ENCODE measurements at regions not wholly inside any gene's neighbourhood (a gene's known extent, or its start where the extent isn't known, plus 50 kb on each side); places are given as distances from the start of the nearest gene placed in this dataset.

DNA sequence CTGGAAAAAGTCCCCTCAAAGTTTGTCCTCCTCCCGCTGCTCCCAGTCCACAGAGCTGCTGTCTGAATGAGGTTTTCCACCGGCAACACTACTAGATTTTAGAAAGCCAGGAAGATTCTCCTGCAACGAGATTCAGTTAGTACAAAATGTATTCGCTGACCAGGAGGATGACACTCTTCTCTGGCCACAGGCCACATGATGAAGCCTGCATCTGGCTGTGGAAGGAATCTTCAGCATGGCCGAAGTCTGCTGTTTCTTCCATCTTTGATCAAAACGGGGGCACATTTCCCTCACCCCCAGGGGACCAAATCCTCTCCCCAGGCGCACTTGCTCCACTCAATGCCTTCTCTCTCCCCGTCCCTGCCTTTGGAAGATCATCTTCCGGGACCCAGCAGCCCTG, 215.8 kb upstream of the NLRP1 start:
- Mint-ChIP-seq H3K4me3 (no peak overlapping the region), H3K27ac (no peak overlapping the region), H3K9me3 (no peaks in the 10 kb centered on the region), H3K36me3 (no peaks in the 10 kb centered on the region), H3K27me3 (ENCODE audit: low read depth in 2 of 2) (peaks cover 19 to 62% of the 10 kb centered on the region in 2 donors), H3K4me1 (no peaks in the 10 kb centered on the region)
- Histone ChIP-seq H3K27ac (ENCODE audit: low read length) (no peak overlapping the region), H3K4me1 (ENCODE audit: control insufficient read depth, insufficient read depth, low read length) (no peaks in the 10 kb centered on the region), H3K9me3 (ENCODE audit: control insufficient read depth, insufficient read depth, low read length) (no peaks in the 10 kb centered on the region), H3K4me3 (ENCODE audit: low read length) (no peak overlapping the region), H3K27me3 (ENCODE audit: control insufficient read depth, insufficient read depth, low read length) (no peaks in the 10 kb centered on the region), H3K36me3 (ENCODE audit: control insufficient read depth, insufficient read depth, low read length) (no peaks in the 10 kb centered on the region)
- WGBS (ENCODE audit: insufficient coverage), result 67% methylated on average over 9 of the region's 9 CpGs
- DNase-seq (no peak), ATAC-seq (no peak)
- intact Hi-C loops (cut with micrococcal nuclease), result no loop called here
- TF ChIP-seq CTCF (IDR thresholded peaks at IDR 0.05), result no peak

DNA sequence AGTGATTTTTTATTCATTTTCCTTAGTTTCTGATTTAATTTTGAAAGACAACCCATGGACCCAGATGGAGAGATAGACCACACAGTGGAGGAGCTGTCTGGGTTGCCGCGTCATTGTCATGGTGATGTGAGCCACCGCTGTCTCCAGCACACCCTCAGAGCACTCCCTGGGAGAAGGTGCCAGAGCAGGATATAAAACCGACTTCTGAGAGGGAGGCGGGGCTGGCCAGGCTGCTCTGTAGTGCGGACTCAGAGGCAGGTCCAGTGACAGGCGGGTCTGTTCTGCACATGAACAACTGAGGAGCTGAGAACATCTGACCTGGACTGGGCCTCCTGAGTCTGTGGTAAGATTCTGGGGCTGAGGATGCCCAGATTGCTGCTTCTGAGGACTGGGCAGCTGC, 216.3 kb upstream of the NLRP1 start:
- no peaks in the 10 kb centered on the region for H3K4me1 ChIP-seq (ENCODE audit: control insufficient read depth, insufficient read depth, low read length)
- DNase-seq (no peak), ATAC-seq (no peak)
- H3K36me3 ChIP-seq (ENCODE audit: control insufficient read depth, insufficient read depth, low read length), result no peaks in the 10 kb centered on the region
- H3K27ac ChIP-seq (ENCODE audit: low read length), result no peak overlapping the region
- intact Hi-C loops (cut with micrococcal nuclease), result no loop called here
- no peaks in the 10 kb centered on the region for H3K9me3 Mint-ChIP-seq
- 69% methylated on average over 7 of the region's 7 CpGs for WGBS (ENCODE audit: insufficient coverage)
- H3K4me3 Mint-ChIP-seq, result no peak overlapping the region
- no peaks in the 10 kb centered on the region for H3K27me3 ChIP-seq (ENCODE audit: control insufficient read depth, insufficient read depth, low read length)
- no peaks in the 10 kb centered on the region for H3K36me3 Mint-ChIP-seq
- H3K9me3 ChIP-seq (ENCODE audit: control insufficient read depth, insufficient read depth, low read length), result no peaks in the 10 kb centered on the region
- no peak overlapping the region for H3K27ac Mint-ChIP-seq
- no peaks in the 10 kb centered on the region for H3K4me1 Mint-ChIP-seq
- TF ChIP-seq CTCF (IDR thresholded peaks at IDR 0.05), result no peak
- H3K4me3 ChIP-seq (ENCODE audit: low read length), result no peak overlapping the region
- H3K27me3 Mint-ChIP-seq (ENCODE audit: low read depth in 2 of 2), result peaks cover 21 to 62% of the 10 kb centered on the region in 2 donors

DNA sequence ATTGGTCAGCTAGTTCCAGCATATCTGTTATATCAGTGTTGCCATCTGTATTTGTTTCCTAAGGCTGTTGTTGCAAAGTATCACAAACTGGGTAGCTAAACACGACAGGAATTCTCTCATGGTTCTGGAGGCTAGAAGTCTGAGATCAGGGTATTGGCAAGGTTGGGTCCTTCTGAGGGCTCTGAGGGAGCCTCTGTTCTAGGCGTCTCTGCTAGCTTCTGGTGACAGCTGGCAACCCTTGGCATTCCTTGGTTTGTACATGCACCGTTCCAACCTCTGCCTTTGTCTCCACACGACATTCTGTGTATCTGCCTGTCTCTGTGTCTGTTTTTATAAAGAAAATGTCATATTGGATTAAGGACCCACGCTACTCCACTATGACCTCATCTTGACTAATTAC, 219.9 kb upstream of the NLRP1 start:
- 75% methylated on average over 3 of the region's 5 CpGs for WGBS (ENCODE audit: insufficient coverage)

More for the DNA sequence above, 219.9 kb upstream of the NLRP1 start:
- Mint-ChIP-seq H3K4me3 (no peak overlapping the region), H3K36me3 (no peaks in the 10 kb centered on the region), H3K9me3 (no peaks in the 10 kb centered on the region), H3K27me3 (ENCODE audit: low read depth in 2 of 2) (peaks cover 21 to 53% of the 10 kb centered on the region in 2 donors), H3K4me1 (no peaks in the 10 kb centered on the region), H3K27ac (no peak overlapping the region)
- H3K36me3 ChIP-seq (ENCODE audit: control insufficient read depth, insufficient read depth, low read length), result no peaks in the 10 kb centered on the region
- no peak overlapping the region for H3K27ac ChIP-seq (ENCODE audit: low read length)
- H3K27me3 ChIP-seq (ENCODE audit: control insufficient read depth, insufficient read depth, low read length), result no peaks in the 10 kb centered on the region
- H3K4me3 ChIP-seq (ENCODE audit: low read length), result no peak overlapping the region
- no peaks in the 10 kb centered on the region for H3K4me1 ChIP-seq (ENCODE audit: control insufficient read depth, insufficient read depth, low read length)
- intact Hi-C loops (cut with micrococcal nuclease), result no loop called here
- peaks cover 13% of the 10 kb centered on the region for H3K9me3 ChIP-seq (ENCODE audit: control insufficient read depth, insufficient read depth, low read length)
- ATAC-seq (no peak), DNase-seq (no peak)
- no peak for TF ChIP-seq CTCF (IDR thresholded peaks at IDR 0.05)
